Ishikawa (cell line): ENCODE measurements at regions not wholly inside any gene's neighbourhood (a gene's known extent, or its start where the extent isn't known, plus 50 kb on each side); places are given as distances from the start of the nearest gene placed in this dataset.
A peak's percentile ranks its signal among the peaks of the same experiment; 100 is the strongest.

Experiments
- CEBPB ChIP-seq: IDR thresholded peaks from 2 replicates; pipeline ENCODE4 v1.6.1; 2012
- CREB1 ChIP-seq: IDR thresholded peaks from 2 replicates; pipeline ENCODE4 v1.6.1; 2012; ENCODE audit warnings: low read depth
- EGR1 ChIP-seq: IDR thresholded peaks from 2 replicates; pipeline ENCODE4 v1.6.1; 2012
- EP300 ChIP-seq: IDR thresholded peaks from 2 replicates; pipeline ENCODE4 v1.6.1; 2012; ENCODE audit warnings: borderline replicate concordance
- FOXM1 ChIP-seq: IDR thresholded peaks from 2 replicates; pipeline ENCODE4 v1.6.1; 2012; ENCODE audit warnings: low read depth, borderline replicate concordance
- MAX ChIP-seq: IDR thresholded peaks from 2 replicates; pipeline ENCODE4 v1.6.1; 2012
- NFIC ChIP-seq: IDR thresholded peaks from 2 replicates; pipeline ENCODE4 v1.6.1; 2012
- RAD21 ChIP-seq: IDR thresholded peaks from 2 replicates; pipeline ENCODE4 v1.6.1; 2012; ENCODE audit warnings: low read depth
- REST ChIP-seq: IDR thresholded peaks from 2 replicates; pipeline ENCODE4 v1.6.1; 2012; ENCODE audit warnings: low read depth, mild to moderate bottlenecking
- TAF1 ChIP-seq: IDR thresholded peaks from 2 replicates; pipeline ENCODE4 v1.6.1; 2012; ENCODE audit warnings: low read depth, mild to moderate bottlenecking
- TCF12 ChIP-seq: IDR thresholded peaks from 2 replicates; pipeline ENCODE4 v1.6.1; 2012; ENCODE audit warnings: low read depth
- TEAD4 ChIP-seq: IDR thresholded peaks from 2 replicates; pipeline ENCODE4 v1.6.1; 2012
- USF1 ChIP-seq: IDR thresholded peaks from 2 replicates; pipeline ENCODE4 v1.6.1; 2012
- YY1 ChIP-seq: IDR thresholded peaks from 2 replicates; pipeline ENCODE4 v1.6.1; 2012; ENCODE audit warnings: low read depth
- ZBTB7A ChIP-seq: IDR thresholded peaks from 2 replicates; pipeline ENCODE4 v1.6.1; 2012; ENCODE audit warnings: low read depth

- no peak for TF ChIP-seq EGR1
These were observed 277.4 kb downstream of the CCSER2 start for GRCh38 chr10:84605802-84606201.

- no peak for TF ChIP-seq TEAD4
These were observed 278.0 kb downstream of the CCSER2 start for GRCh38 chr10:84606428-84606827.

GRCh38 chr10:84607044-84607443 is 278.7 kb downstream of the CCSER2 start:
- TF ChIP-seq FOXM1 (no peak), TEAD4 (no peak), YY1 (no peak), NFIC (no peak), USF1 (no peak), TCF12 (no peak), TAF1 (no peak), RAD21 (no peak), CEBPB (no peak)

GRCh38 chr10:84607523-84607922 is 279.1 kb downstream of the CCSER2 start:
- TF ChIP-seq TEAD4 (no peak), REST (no peak), CREB1 (no peak), EGR1 (no peak), CEBPB (no peak), MAX (no peak), NFIC (no peak)

GRCh38 chr10:84608126-84608525 is 279.7 kb downstream of the CCSER2 start:
- TF ChIP-seq EGR1 (no peak), TAF1 (no peak), ZBTB7A (no peak), TEAD4 (no peak), RAD21 (no peak), USF1 (no peak), EP300 (no peak), YY1 (no peak), REST (no peak), TCF12 (no peak), FOXM1 (no peak), NFIC (no peak), CREB1 (no peak), CEBPB (no peak), MAX (no peak)

- TF ChIP-seq FOXM1 = no peak
- TF ChIP-seq RAD21 = peak; percentile 79
These were observed 285.1 kb downstream of the CCSER2 start for GRCh38 chr10:84613336-84614021.

- TF ChIP-seq TEAD4 (no peak), TCF12 (no peak), USF1 (no peak), REST (no peak), NFIC (no peak), EP300 (no peak), EGR1 (no peak), CEBPB (no peak), CREB1 (no peak)
These were observed 298.2 kb downstream of the CCSER2 start for GRCh38 chr10:84626397-84627087.
